Urinary bladder (tissue), 3 donors: ENCODE measurements at regions not wholly inside any gene's neighbourhood (a gene's known extent, or its start where the extent isn't known, plus 50 kb on each side); places are given as distances from the start of the nearest gene placed in this dataset.

Source experiments
- DNase-seq: peaks from one replicate; pipeline ENCODE4 v3.0.0-alpha.2; 2015; ENCODE audit errors: extremely low spot score
- H3K27ac ChIP-seq: one replicate; pipeline ENCODE4 v1.5.1; 2013; ENCODE audit warnings: low read depth, mild to moderate bottlenecking, moderate library complexity
- H3K36me3 ChIP-seq: one replicate; pipeline ENCODE4 v1.6.1; 2013; ENCODE audit warnings: mild to moderate bottlenecking, moderate library complexity; ENCODE audit not compliant: insufficient read depth
- H3K4me1 ChIP-seq: one replicate; pipeline ENCODE4 v1.6.1; 2013; ENCODE audit warnings: mild to moderate bottlenecking, moderate library complexity; ENCODE audit not compliant: insufficient read depth
- H3K4me3 ChIP-seq: one replicate; pipeline ENCODE4 v1.5.1; 2013; ENCODE audit warnings: low read depth, low read length
- WGBS: extraction: QIAGEN DNeasy Blood & Tissue Kit; methylation state at CpG from one replicate; pipeline ENCODE4 v1.1.7; 2013; 5-methylcytosine and 5-hydroxymethylcytosine counted together
- donor health status: healthy with polysubstance abuse.
- donor health status: healthy.

DNA sequence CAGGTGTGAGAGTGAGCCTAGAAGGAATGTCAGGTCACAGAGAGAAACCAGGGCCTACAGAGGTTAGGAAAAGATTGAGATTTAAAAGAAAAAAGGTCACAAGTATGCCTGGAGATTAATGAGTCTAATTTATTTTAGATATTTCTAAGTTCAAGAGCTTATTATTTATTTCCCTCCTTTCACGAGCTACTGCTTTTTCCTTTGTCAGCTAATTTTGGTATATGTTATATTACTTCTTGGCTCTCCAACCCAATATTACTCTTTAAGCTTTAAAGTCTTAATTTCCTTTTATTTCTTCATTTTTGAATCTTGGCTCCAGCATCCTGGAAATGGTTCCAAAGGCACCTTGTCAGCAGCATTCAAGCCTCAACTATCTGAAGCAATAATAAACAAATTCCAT lies 109.5 kb upstream of the MIS18BP1 start:
- WGBS, result 68% methylated on average over 1 of the region's 1 CpG
- Histone ChIP-seq H3K27ac (no peak overlapping the region), H3K36me3 (no peaks in the 10 kb centered on the region), H3K4me3 (no peak overlapping the region), H3K4me1 (no peaks in the 10 kb centered on the region)
- DNase-seq, result no peak

DNA sequence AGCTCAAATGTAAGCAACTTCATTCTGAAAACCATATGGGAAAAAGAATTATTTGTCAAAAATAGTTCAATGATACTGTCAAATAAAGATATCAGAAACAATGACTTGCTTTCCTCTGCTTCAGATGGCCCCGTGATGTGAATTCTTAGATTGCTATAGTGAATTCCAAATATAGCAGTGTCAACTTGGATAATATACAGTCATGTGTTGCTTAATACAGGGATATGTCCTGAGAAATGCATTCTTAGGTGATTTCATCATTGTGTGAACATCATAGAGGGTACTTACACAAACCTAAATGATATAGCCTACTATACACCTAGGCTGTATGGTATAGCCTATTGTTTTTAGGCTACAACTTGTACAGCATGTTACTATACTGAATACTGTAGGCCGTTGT lies 108.7 kb upstream of the MIS18BP1 start:
- no peak overlapping the region for H3K4me3 ChIP-seq
- H3K36me3 ChIP-seq, result no peaks in the 10 kb centered on the region
- H3K4me1 ChIP-seq, result no peaks in the 10 kb centered on the region
- no peak overlapping the region for H3K27ac ChIP-seq
- WGBS, result 79% methylated on average over 2 of the region's 2 CpGs
- no peak for DNase-seq

DNA sequence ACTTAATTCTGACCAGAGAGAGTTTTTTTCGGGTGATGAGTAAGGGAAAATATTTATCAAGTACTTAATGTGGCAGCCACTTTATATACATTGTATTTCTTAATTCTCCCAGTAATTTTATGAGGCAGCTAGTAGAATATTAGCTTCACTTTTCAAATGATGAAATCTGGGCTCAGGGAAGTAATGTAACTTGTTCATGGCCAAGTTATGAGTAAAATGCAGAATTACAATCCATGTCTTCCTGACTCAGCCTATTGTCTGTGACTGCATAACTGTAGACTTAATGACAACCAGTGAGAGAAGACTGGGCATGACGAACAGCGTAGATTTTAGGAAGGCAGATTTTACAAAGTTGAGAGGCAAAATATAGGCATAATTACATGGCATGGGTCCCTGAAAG lies 106.7 kb upstream of the MIS18BP1 start:
- no peak for DNase-seq
- Histone ChIP-seq H3K36me3 (no peaks in the 10 kb centered on the region), H3K4me1 (no peaks in the 10 kb centered on the region), H3K4me3 (no peak overlapping the region), H3K27ac (no peak overlapping the region)
- 66% methylated on average over 3 of the region's 3 CpGs for whole genome bisulfite sequencing

DNA sequence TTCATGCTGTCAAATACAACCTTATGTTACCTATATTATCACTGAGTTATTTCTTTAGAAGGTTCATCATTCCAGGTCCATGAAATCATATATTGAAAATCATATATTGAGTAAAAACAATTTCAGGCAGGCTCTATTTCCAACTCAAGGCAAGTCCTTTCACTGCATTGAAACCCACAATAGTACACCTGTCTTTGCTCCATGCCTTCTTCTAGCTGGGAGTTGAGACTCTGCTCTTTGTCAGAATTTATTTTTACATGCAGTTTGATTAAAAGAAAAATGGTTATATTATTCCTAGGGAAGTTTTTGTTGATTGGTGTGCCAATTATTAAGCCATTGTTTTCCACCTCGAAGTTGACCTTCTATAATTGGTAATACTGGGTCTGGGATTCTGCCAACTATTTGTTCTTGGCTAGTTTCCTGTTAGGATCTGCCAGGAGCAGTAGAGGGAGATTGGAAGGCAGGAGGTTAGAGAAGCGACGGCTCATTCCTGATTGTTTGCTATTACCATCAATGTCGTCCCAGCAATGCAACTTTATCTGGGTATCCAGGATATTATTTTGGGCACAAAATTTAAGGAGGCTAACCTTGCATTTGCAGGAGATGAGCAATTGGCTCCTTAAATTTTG lies 79.5 kb upstream of the MIS18BP1 start:
- Histone ChIP-seq H3K4me1 (no peaks in the 10 kb centered on the region), H3K27ac (no peak overlapping the region), H3K36me3 (no peaks in the 10 kb centered on the region), H3K4me3 (no peak overlapping the region)
- 48% methylated on average over 4 of the region's 4 CpGs for WGBS
- no peak for DNase-seq

DNA sequence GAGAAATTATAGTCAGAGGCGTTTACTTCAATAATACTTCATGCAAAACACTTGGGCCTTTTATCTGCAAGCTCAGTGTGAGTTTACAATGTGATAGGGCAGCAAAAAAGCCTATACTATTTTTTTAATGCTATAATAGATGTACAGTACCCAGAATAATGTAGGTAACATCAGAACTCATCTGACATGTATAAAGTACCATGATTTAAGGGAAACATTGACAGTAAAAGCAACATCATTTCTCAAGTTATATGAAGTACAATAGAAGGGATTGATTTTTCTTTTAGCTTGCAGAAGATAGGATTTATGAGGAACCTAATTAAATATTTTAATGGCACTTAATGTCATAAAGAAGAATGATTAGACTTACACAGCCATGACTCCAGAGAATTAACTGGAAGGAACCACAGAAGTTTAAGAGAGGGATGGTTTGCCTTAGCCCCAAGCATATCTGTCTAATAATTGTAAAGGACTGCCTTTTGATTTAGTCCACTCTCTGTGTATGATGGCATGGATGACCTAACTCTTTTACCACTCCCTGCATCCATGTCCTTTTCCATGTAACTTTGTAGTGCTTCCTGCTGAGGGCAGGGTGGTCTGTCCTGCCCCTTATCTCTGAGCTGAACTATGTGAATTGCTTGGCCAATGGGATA lies 55.9 kb upstream of the MIS18BP1 start:
- WGBS, result 74% methylated on average over 1 of the region's 1 CpG
- Histone ChIP-seq H3K27ac (no peak overlapping the region), H3K4me3 (no peak overlapping the region), H3K36me3 (no peaks in the 10 kb centered on the region), H3K4me1 (no peaks in the 10 kb centered on the region)
- no peak for DNase-seq
